ENCODE measurements at regions not wholly inside any gene's neighbourhood (a gene's known extent, or its start where the extent isn't known, plus 50 kb on each side); places are given as distances from the start of the nearest gene placed in this dataset.

DNA sequence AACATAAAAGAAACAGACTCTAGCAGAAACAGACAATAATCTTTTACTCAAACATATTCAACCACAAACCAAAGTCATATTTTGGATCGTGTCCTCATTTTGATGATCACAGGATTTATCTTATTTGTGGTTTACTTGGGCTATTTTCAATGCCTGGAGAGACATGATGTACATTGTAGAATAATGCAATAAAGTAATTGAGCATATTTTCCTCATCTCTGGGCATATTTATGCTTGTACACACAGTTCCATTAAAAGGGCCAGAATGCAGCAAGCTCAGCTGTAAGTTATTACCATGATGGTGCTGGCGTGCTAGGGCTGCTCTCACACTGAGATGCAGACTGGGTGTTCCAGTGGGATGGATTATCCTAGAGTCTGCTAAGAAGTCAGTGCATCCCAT, 456.7 kb downstream of the TLE4 start:
- H3K9me3 Mint-ChIP-seq (ENCODE audit: unreplicated experiment): no peaks in the 10 kb centered on the region
- H3K4me3 Mint-ChIP-seq (ENCODE audit: unreplicated experiment): no peak overlapping the region
- no peak overlapping the region for H3K27ac Mint-ChIP-seq (ENCODE audit: unreplicated experiment)
- TF ChIP-seq, protein P1, sequence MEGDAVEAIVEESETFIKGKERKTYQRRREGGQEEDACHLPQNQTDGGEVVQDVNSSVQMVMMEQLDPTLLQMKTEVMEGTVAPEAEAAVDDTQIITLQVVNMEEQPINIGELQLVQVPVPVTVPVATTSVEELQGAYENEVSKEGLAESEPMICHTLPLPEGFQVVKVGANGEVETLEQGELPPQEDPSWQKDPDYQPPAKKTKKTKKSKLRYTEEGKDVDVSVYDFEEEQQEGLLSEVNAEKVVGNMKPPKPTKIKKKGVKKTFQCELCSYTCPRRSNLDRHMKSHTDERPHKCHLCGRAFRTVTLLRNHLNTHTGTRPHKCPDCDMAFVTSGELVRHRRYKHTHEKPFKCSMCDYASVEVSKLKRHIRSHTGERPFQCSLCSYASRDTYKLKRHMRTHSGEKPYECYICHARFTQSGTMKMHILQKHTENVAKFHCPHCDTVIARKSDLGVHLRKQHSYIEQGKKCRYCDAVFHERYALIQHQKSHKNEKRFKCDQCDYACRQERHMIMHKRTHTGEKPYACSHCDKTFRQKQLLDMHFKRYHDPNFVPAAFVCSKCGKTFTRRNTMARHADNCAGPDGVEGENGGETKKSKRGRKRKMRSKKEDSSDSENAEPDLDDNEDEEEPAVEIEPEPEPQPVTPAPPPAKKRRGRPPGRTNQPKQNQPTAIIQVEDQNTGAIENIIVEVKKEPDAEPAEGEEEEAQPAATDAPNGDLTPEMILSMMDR (IDR thresholded peaks at IDR 0.05; ENCODE audit: partially characterized antibody, unreplicated experiment): no peak
- peaks cover 11% of the 10 kb centered on the region for H3K36me3 Mint-ChIP-seq (ENCODE audit: unreplicated experiment)
- no peaks in the 10 kb centered on the region for H3K4me1 Mint-ChIP-seq (ENCODE audit: low read depth, unreplicated experiment)
- H3K27me3 Mint-ChIP-seq (ENCODE audit: unreplicated experiment): no peaks in the 10 kb centered on the region
- DNase-seq: no peak

DNA sequence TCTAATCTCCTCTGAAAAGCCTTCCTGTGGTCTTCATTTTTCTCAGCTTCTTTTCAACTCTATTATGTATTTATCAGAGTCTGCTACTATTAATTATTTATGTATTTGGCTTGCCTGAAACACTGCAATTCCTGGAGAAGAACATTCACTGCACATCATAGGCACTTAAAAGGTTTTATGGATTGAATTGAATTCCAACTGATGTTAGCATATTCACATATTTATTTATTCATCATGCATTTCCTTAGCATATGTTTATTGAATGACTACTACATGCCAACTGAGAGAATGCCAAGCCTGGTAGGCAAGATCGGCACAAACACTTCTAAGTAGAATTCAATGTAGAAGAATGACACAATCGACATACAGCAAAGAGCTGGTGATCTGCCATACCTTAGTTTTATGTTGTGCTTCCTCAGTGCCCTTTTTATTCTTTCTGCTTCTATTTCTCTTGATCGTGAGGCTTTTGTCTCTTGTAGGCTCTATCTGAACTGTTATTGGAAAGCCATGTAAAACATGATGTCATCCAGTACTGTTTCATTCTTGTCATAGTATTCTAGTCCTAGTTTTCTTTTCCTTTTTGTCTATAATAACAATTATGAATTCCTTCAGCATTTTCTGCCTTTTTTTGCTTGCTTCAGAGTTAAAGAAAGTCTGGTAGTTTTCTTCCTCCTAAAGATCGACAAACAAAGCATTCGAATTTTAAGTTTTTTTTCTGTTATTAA, 454.2 kb downstream of the TLE4 start:
- TF ChIP-seq, protein P1 (IDR thresholded peaks at IDR 0.05; ENCODE audit: partially characterized antibody, unreplicated experiment): no peak
- no peak for DNase-seq
- Mint-ChIP-seq H3K9me3 (ENCODE audit: unreplicated experiment) (no peaks in the 10 kb centered on the region), H3K4me3 (ENCODE audit: unreplicated experiment) (no peak overlapping the region), H3K27me3 (ENCODE audit: unreplicated experiment) (no peaks in the 10 kb centered on the region), H3K4me1 (ENCODE audit: low read depth, unreplicated experiment) (no peaks in the 10 kb centered on the region), H3K36me3 (ENCODE audit: unreplicated experiment) (peaks cover 11% of the 10 kb centered on the region), H3K27ac (ENCODE audit: unreplicated experiment) (no peak overlapping the region)

DNA sequence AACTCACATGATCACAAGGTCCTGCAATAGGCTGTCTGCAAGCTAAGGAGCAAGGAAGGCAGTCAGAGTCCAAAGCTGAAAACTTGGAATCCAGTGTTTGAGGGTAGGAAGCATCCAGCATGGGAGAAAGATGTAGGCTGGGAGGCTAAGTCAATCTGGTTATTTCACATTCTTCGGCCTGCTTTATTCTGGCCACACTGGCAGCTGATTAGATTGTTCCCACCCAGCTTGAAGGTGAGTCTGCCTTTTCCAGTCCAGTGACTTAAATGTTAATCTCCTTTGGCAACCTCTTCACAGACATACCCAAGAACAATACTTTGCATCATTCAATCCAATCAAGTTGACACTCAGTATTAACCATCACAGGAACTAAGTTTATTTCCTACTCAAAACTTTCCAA, 453.4 kb downstream of the TLE4 start:
- no peak overlapping the region for H3K27ac Mint-ChIP-seq (ENCODE audit: unreplicated experiment)
- no peaks in the 10 kb centered on the region for H3K27me3 Mint-ChIP-seq (ENCODE audit: unreplicated experiment)
- no peak for DNase-seq
- H3K9me3 Mint-ChIP-seq (ENCODE audit: unreplicated experiment): no peaks in the 10 kb centered on the region
- no peak overlapping the region for H3K4me3 Mint-ChIP-seq (ENCODE audit: unreplicated experiment)
- no peaks in the 10 kb centered on the region for H3K4me1 Mint-ChIP-seq (ENCODE audit: low read depth, unreplicated experiment)
- peaks cover 11% of the 10 kb centered on the region for H3K36me3 Mint-ChIP-seq (ENCODE audit: unreplicated experiment)
- TF ChIP-seq, protein P1 (IDR thresholded peaks at IDR 0.05; ENCODE audit: partially characterized antibody, unreplicated experiment): no peak

DNA sequence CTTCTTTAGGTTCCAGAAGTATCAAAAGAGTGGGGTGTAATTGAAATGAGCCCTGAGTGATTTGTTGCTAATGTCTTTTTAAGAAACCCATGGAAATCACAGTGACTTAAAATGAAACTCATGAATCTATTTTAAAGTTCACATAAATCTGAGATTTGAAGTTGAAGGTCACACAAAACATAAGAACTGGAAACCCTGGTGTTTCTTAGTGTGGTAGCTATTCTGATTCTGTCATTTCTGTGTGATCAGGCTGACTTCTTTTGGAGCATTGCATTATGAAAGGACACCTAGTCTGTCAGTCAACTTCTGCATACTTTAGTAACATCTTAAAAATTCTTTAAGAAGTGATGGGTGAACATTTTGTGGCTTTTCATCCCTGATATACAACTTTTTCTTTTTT, 448.8 kb downstream of the TLE4 start:
- peaks cover 9% of the 10 kb centered on the region for H3K36me3 Mint-ChIP-seq (ENCODE audit: unreplicated experiment)
- H3K4me3 Mint-ChIP-seq (ENCODE audit: unreplicated experiment): no peak overlapping the region
- H3K9me3 Mint-ChIP-seq (ENCODE audit: unreplicated experiment): no peaks in the 10 kb centered on the region
- TF ChIP-seq, protein P1 (IDR thresholded peaks at IDR 0.05; ENCODE audit: partially characterized antibody, unreplicated experiment): no peak
- no peaks in the 10 kb centered on the region for H3K27me3 Mint-ChIP-seq (ENCODE audit: unreplicated experiment)
- no peak overlapping the region for H3K27ac Mint-ChIP-seq (ENCODE audit: unreplicated experiment)
- DNase-seq: no peak
- no peaks in the 10 kb centered on the region for H3K4me1 Mint-ChIP-seq (ENCODE audit: low read depth, unreplicated experiment)

DNA sequence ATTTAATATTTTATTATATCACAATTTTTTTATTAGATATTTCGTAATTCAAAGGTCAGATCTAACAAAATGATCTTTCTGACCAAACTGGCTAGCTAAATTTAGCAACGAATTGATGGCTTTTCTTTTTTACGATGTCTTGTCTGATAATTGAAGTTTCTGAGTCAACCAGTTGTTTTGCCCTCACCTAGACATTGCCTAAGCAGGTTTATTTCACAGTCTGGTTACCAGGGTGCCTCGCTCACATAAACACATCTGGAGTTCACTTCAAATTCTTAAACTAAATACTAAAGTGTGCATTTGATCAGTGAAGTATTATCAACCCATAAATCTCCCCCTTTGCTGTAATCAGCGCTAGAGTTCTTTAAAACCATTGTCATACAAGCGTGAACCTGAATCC, 448.3 kb downstream of the TLE4 start:
- peaks cover 7% of the 10 kb centered on the region for H3K36me3 Mint-ChIP-seq (ENCODE audit: unreplicated experiment)
- no peak overlapping the region for H3K4me3 Mint-ChIP-seq (ENCODE audit: unreplicated experiment)
- TF ChIP-seq, protein P1 (IDR thresholded peaks at IDR 0.05; ENCODE audit: partially characterized antibody, unreplicated experiment): no peak
- no peak overlapping the region for H3K27ac Mint-ChIP-seq (ENCODE audit: unreplicated experiment)
- H3K4me1 Mint-ChIP-seq (ENCODE audit: low read depth, unreplicated experiment): no peaks in the 10 kb centered on the region
- no peaks in the 10 kb centered on the region for H3K27me3 Mint-ChIP-seq (ENCODE audit: unreplicated experiment)
- no peaks in the 10 kb centered on the region for H3K9me3 Mint-ChIP-seq (ENCODE audit: unreplicated experiment)
- no peak for DNase-seq
